ENCODE measurements at regions not wholly inside any gene's neighbourhood (a gene's known extent, or its start where the extent isn't known, plus 50 kb on each side); places are given as distances from the start of the nearest gene placed in this dataset.
"Not testable (repeated sequence)": the region's sequence is repeated elsewhere in the genome, so short reads cannot be mapped to it uniquely, and the experiment has no call there.

DNA sequence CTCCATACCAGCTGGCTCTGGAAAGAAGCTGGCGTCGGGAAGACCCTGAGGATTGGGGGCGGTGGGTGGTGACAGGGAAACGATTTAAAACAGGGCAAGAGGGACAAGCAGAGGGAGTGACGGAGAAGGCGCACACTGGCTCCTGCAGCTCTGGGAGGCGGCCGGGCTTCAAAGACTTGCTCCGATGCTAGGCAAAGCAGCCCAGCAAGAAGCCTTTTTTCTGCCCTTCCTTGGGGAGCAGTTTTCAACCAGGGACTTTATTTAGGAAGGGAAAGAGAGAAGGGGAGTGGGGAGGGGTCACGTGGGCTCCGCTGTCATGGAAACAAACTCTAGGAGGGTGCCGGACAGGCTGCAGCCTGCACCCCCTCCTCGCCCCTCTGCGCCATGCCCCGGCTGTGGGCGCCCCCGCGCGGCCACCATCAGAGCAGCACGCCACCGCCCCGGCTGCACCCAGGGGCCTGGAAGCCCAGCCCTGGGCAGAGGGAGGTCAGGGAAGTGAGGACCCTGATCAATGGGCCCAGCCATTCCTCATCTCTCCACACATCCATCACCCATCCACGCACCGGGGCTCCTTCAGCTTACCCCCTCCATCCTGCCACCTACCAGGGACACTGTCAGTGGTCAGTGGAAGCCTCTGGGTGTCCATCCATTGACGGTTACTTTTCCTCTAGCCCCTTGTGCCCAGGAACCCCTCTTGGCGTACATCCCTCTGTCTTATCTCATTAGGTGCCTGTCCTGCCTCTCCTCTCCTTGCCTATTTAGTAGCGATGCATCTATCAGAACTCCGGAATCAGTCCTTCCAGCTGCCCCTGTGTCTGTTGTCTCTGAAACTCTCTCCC lies 66.6 kb upstream of the CCDC167 start:
- ATAC-seq (peak; percentile 87 to 90), DNase-seq (peak; percentile 44 to 84 (median 84))
- intact Hi-C loops (cut with DNase I): loop anchor here in 3 of 4 donors (5.0 to 10.0 kb wide), 5 partner anchors 82 to 239 kb away; no protein-coding TSS in a partner anchor
- Histone ChIP-seq H3K9me3 (ENCODE audit: control insufficient read depth, low read length) (no peaks in the 10 kb centered on the region), H3K27me3 (ENCODE audit: control insufficient read depth, insufficient read depth) (no peaks in the 10 kb centered on the region), H3K27ac (ENCODE audit: low read length) (no peak overlapping the region), H3K4me1 (ENCODE audit: control insufficient read depth, insufficient read depth, low read length) (peaks cover 2% of the 10 kb centered on the region), H3K4me3 (ENCODE audit: low read length) (peak overlapping the region; percentile 27)
- WGBS: 15% methylated on average over 28 of the region's 28 CpGs

DNA sequence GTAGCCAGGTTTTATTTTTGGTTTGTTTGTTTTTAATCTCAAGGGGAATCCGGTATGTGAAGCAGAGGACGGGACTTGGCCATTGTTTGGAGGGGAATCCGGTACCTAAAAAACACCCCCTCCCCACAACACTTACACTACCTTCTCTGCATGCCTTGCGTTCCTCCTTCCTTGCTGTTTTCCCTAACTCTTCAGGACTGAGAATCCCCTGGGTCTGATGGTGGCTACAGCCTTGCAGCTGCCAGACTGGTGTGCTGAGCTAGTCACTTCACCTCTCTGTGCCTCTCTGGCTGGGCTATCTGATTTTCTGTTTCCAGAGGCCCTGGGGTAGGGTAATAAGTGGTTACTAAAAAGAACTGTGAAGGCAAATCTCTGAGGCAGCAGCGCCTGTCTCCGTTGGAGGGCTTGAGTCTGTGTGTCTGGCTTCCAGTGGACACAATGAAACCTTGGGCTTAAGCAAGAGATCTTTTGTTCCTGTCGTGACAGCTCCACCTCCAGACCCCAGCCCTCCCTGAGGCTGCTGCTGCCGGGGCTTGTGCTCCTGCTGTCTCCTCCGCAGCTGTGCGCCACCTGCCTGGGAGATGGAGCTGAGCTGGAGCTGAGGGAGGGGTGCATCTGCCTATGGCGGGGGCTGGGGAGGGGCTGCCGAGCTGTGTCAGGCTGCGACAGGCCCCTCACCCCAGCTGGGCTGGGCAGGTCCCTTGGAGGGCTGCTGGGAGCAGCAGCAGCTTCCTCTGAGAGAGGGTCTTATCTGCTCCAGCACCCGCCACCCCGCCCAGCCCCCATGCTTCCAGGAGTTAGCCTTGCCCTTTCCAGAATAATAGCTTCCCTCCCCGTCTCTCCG lies 65.8 kb upstream of the CCDC167 start:
- intact Hi-C loops (cut with DNase I): loop anchor here in 3 of 4 donors (5.0 to 10.0 kb wide), 5 partner anchors 81 to 238 kb away; no protein-coding TSS in a partner anchor
- DNase-seq (peak in 2 of 3 donors; percentile 55 to 65), ATAC-seq (peak; percentile 43 to 52)
- H3K27ac ChIP-seq (ENCODE audit: low read length): no peak overlapping the region
- H3K4me1 ChIP-seq (ENCODE audit: control insufficient read depth, insufficient read depth, low read length): peaks cover 2% of the 10 kb centered on the region
- no peaks in the 10 kb centered on the region for H3K9me3 ChIP-seq (ENCODE audit: control insufficient read depth, low read length)
- peak overlapping the region; percentile 27 for H3K4me3 ChIP-seq (ENCODE audit: low read length)
- no peaks in the 10 kb centered on the region for H3K27me3 ChIP-seq (ENCODE audit: control insufficient read depth, insufficient read depth)
- 13% methylated on average over 17 of the region's 17 CpGs for WGBS

DNA sequence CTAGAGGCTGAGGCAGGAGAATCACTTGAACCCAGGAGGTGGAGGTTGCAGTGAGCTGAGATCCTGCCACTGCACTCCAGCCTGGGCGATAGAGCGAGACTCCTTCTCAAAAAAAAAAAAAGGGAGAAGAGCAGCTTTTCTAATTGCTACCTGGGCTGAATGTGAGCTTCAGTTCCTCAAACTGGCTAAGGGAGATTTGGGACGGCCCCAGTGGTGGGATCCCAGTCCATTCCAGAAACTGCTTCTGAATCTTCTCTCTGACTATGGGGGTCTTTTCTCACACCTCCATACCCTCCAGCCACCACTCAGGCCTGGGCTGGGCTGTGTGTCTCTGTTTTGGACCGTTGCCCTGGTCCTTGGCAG lies 63.2 kb upstream of the CCDC167 start:
- H3K4me1 ChIP-seq (ENCODE audit: control insufficient read depth, insufficient read depth, low read length); H3K4me3 ChIP-seq (ENCODE audit: low read length); ATAC-seq; H3K27me3 ChIP-seq (ENCODE audit: control insufficient read depth, insufficient read depth); H3K27ac ChIP-seq (ENCODE audit: low read length); DNase-seq; H3K9me3 ChIP-seq (ENCODE audit: control insufficient read depth, low read length): not testable (repeated sequence)
- intact Hi-C loops (cut with DNase I): loop anchor here in 3 of 4 donors (10.0 kb wide), 2 partner anchors 78 to 178 kb away; no protein-coding TSS in a partner anchor
- 79% methylated on average over 4 of the region's 4 CpGs for WGBS

DNA sequence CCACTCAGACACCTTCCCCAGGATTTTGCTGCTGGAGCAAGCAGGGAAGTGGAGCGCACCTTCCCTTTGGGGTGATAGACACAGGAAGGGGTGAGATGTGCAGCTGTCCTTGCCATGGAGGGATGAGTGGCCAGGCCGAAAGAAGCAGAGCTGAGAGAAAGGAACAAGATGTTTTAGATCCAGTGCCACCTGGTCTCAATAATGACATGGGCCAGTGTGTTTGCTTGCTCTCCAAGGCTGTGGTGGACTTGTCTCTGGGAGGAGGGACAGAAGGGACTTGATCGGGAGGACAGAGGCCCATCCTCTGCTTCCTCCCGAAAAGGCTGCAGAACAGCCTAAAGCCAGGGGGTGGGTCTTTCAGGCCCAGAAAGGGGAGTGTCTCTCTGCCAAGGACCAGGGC lies 61.7 kb upstream of the CCDC167 start:
- peaks cover 2% of the 10 kb centered on the region for H3K4me1 ChIP-seq (ENCODE audit: control insufficient read depth, insufficient read depth, low read length)
- no peaks in the 10 kb centered on the region for H3K9me3 ChIP-seq (ENCODE audit: control insufficient read depth, low read length)
- no peaks in the 10 kb centered on the region for H3K27me3 ChIP-seq (ENCODE audit: control insufficient read depth, insufficient read depth)
- 91% methylated on average over 4 of the region's 4 CpGs for WGBS
- H3K27ac ChIP-seq (ENCODE audit: low read length): no peak overlapping the region
- no peak for DNase-seq
- intact Hi-C loops (cut with DNase I): loop anchor here in 3 of 4 donors (10.0 kb wide), 2 partner anchors 77 to 177 kb away; no protein-coding TSS in a partner anchor
- no peak for ATAC-seq
- no peak overlapping the region for H3K4me3 ChIP-seq (ENCODE audit: low read length)

DNA sequence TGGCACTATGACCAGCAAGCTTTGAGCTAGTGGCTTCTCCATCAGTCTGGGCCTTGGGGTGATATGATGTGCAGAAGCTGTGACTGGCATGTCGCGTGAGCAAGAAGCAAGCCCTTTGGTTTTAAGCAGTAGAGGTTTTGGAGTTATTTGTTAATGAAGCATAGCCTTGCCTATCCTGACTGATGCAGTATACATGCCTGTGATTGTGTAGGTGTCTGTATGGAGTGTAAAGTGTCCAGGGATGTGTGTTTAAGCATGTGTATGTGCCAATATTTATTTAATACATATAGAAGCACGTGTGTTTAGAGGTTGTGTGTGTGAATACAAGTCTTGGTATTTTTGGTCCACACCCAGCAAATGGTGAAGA lies 61.0 kb upstream of the CCDC167 start:
- no peak overlapping the region for H3K4me3 ChIP-seq (ENCODE audit: low read length)
- WGBS: 94% methylated on average over 3 of the region's 3 CpGs
- peaks cover 2% of the 10 kb centered on the region for H3K4me1 ChIP-seq (ENCODE audit: control insufficient read depth, insufficient read depth, low read length)
- H3K27me3 ChIP-seq (ENCODE audit: control insufficient read depth, insufficient read depth): no peaks in the 10 kb centered on the region
- ATAC-seq (no peak), DNase-seq (no peak)
- no peaks in the 10 kb centered on the region for H3K9me3 ChIP-seq (ENCODE audit: control insufficient read depth, low read length)
- no peak overlapping the region for H3K27ac ChIP-seq (ENCODE audit: low read length)
- intact Hi-C loops (cut with DNase I): loop anchor here in 3 of 4 donors (10.0 kb wide), 2 partner anchors 76 to 176 kb away; no protein-coding TSS in a partner anchor

DNA sequence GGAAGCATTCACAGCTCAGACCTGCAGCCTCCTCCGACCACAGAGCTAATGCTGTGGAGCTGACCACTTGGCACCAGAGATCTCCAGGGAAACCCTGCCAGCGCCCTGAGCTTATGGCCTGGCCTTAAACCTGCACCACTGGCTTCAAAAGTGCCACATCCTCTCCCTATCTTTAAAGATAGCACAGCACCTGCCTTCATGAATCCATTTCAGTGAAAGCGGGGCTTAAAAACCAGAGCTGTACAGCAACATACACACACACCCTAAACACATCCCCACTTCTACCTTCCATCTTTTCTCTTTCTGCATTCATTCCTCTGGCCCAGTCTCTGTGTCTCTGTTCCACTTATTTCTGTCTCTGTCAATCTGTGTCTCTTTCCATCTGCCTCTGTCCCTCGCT lies 59.8 kb upstream of the CCDC167 start:
- WGBS: 73% methylated on average over 4 of the region's 4 CpGs
- DNase-seq (no peak), ATAC-seq (no peak)
- intact Hi-C loops (cut with DNase I): no loop called here
- H3K4me3 ChIP-seq (ENCODE audit: low read length): no peak overlapping the region
- H3K4me1 ChIP-seq (ENCODE audit: control insufficient read depth, insufficient read depth, low read length): no peaks in the 10 kb centered on the region
- no peaks in the 10 kb centered on the region for H3K27me3 ChIP-seq (ENCODE audit: control insufficient read depth, insufficient read depth)
- H3K9me3 ChIP-seq (ENCODE audit: control insufficient read depth, low read length): no peaks in the 10 kb centered on the region
- no peak overlapping the region for H3K27ac ChIP-seq (ENCODE audit: low read length)

DNA sequence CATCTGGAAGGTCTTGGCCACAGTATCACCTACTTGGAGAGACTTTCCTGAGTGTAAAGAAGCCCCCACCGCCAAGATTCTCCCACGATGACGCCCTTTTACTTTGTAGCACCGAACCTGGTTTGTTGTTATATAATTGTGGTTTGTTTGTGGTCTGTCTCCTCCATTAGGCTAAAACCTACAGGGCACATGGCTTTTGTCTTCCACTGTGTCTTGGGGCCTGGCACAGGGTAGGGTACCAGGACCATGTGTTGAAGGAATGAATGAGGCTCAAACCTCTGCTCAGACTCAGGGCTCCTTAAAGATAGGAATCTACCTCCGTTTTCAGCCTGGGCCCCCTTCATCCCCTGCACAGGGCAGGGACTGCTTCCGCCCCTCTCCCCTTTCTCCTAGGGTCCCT lies 59.4 kb upstream of the CCDC167 start:
- Histone ChIP-seq H3K4me1 (ENCODE audit: control insufficient read depth, insufficient read depth, low read length) (no peaks in the 10 kb centered on the region), H3K4me3 (ENCODE audit: low read length) (no peak overlapping the region), H3K27me3 (ENCODE audit: control insufficient read depth, insufficient read depth) (no peaks in the 10 kb centered on the region), H3K9me3 (ENCODE audit: control insufficient read depth, low read length) (no peaks in the 10 kb centered on the region), H3K27ac (ENCODE audit: low read length) (no peak overlapping the region)
- 76% methylated on average over 6 of the region's 6 CpGs for WGBS
- intact Hi-C loops (cut with DNase I): no loop called here
- DNase-seq (no peak), ATAC-seq (no peak)

DNA sequence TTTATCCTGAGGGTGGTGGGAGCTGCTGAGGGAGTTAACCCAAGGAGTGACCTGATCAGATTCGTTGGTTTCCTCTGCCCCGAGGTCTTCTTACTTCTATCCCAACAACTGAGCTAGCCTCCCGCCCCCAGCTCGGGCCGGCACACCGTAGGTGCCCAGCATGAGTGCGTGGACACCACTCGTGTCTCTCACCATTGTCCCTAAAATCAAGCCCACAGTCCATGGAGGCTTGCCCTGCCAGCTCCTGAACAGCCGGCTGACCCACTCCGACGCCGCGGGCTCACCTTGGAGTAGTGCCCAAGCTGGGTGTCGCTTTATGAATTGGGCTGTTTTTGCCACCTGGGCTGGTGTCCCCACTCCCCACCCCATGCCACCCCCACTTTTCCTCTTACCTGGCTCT lies 59.0 kb upstream of the CCDC167 start:
- intact Hi-C loops (cut with DNase I): no loop called here

DNA sequence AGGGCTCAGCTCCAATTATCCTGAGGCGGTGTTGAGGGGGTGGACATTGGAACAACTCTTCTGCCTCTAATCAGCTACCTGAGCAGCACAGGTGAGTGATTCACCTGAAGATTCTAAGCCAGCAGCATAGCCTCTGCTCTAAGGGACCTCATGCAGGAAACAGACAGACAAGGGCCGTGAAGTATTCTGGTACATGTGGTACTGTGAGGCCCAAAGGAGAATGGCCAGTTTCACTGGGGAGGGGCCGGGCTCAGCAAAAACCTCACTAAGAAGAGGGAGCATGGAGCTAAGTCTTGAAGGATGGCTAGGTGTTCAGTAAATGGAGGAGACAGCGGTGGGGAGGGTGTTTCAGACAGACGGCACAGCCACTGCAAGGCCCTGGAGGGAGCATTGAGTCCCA lies 58.5 kb upstream of the CCDC167 start:
- H3K9me3 ChIP-seq (ENCODE audit: control insufficient read depth, low read length): no peaks in the 10 kb centered on the region
- DNase-seq (no peak), ATAC-seq (no peak)
- H3K27ac ChIP-seq (ENCODE audit: low read length): no peak overlapping the region
- no peaks in the 10 kb centered on the region for H3K4me1 ChIP-seq (ENCODE audit: control insufficient read depth, insufficient read depth, low read length)
- intact Hi-C loops (cut with DNase I): no loop called here
- WGBS: 95% methylated on average over 5 of the region's 5 CpGs
- H3K4me3 ChIP-seq (ENCODE audit: low read length): no peak overlapping the region
- no peaks in the 10 kb centered on the region for H3K27me3 ChIP-seq (ENCODE audit: control insufficient read depth, insufficient read depth)

More for the DNA sequence above, 59.0 kb upstream of the CCDC167 start:
- Histone ChIP-seq H3K27me3 (ENCODE audit: control insufficient read depth, insufficient read depth) (no peaks in the 10 kb centered on the region), H3K4me1 (ENCODE audit: control insufficient read depth, insufficient read depth, low read length) (no peaks in the 10 kb centered on the region), H3K9me3 (ENCODE audit: control insufficient read depth, low read length) (no peaks in the 10 kb centered on the region), H3K27ac (ENCODE audit: low read length) (no peak overlapping the region), H3K4me3 (ENCODE audit: low read length) (no peak overlapping the region)
- ATAC-seq (no peak), DNase-seq (peak in 1 of 3 donors; percentile 33)
- WGBS: 87% methylated on average over 14 of the region's 14 CpGs

- intact Hi-C loops (cut with DNase I): no loop called here
These were observed 58.0 kb upstream of the CCDC167 start for GRCh38 chr6:37557645-37558114.

More at GRCh38 chr6:37557645-37558114, 58.0 kb upstream of the CCDC167 start:
- Histone ChIP-seq H3K9me3 (ENCODE audit: control insufficient read depth, low read length) (no peaks in the 10 kb centered on the region), H3K4me1 (ENCODE audit: control insufficient read depth, insufficient read depth, low read length) (no peaks in the 10 kb centered on the region), H3K27ac (ENCODE audit: low read length) (no peak overlapping the region), H3K4me3 (ENCODE audit: low read length) (no peak overlapping the region), H3K27me3 (ENCODE audit: control insufficient read depth, insufficient read depth) (no peaks in the 10 kb centered on the region)
- 83% methylated on average over 8 of the region's 8 CpGs for WGBS
- DNase-seq (no peak), ATAC-seq (no peak)

Data from right cardiac atrium (tissue), 5 donors.